Calu3 (cell line): ENCODE measurements at regions not wholly inside any gene's neighbourhood (a gene's known extent, or its start where the extent isn't known, plus 50 kb on each side); places are given as distances from the start of the nearest gene placed in this dataset.

Experiments used
- BruUV-seq: library from RNA; stranded (reverse); fragments of 400-500 nt; replicated peaks from 2 replicates; lab custom pipeline; 2021; lab: Mats Ljungman, UMichigan
- CTCF ChIA-PET: fragments of 300-600 bp; sonication (Branson Sonifier 250); formaldehyde crosslinking; loops from one replicate; lab custom pipeline; 2022; ENCODE audit warnings: antibody characterized with exemption; lab: Charles Lee
- DNase-seq: peaks from one replicate; pipeline ENCODE4 v3.0.0; 2022
- H3K27ac Mint-ChIP-seq: one replicate; pipeline ENCODE4 v1.8.0; 2022; ENCODE audit warnings: mixed read lengths; ENCODE audit not compliant: unreplicated experiment
- H3K27me3 Mint-ChIP-seq: one replicate; pipeline ENCODE4 v1.8.0; 2022; ENCODE audit warnings: mixed read lengths; ENCODE audit not compliant: unreplicated experiment
- H3K36me3 Mint-ChIP-seq: one replicate; pipeline ENCODE4 v1.8.0; 2022; ENCODE audit warnings: mild to moderate bottlenecking, moderate library complexity, mixed read lengths; ENCODE audit not compliant: insufficient read depth, unreplicated experiment
- H3K4me1 Mint-ChIP-seq: one replicate; pipeline ENCODE4 v1.8.0; 2022; ENCODE audit warnings: mild to moderate bottlenecking, low read depth, mixed read lengths; ENCODE audit not compliant: unreplicated experiment
- H3K4me3 Mint-ChIP-seq: one replicate; pipeline ENCODE4 v1.8.0; 2022; ENCODE audit warnings: mild to moderate bottlenecking, low read depth, moderate library complexity, mixed read lengths; ENCODE audit not compliant: unreplicated experiment
- H3K9me3 Mint-ChIP-seq: one replicate; pipeline ENCODE4 v1.8.0; 2022; ENCODE audit warnings: low read depth, mixed read lengths; ENCODE audit not compliant: unreplicated experiment
- intact Hi-C: fragments of 100-400 bp; cut with micrococcal nuclease; formaldehyde crosslinking; loops from one replicate; pipeline ENCODE4 v1.10.0; 2022; ENCODE audit not compliant: unreplicated experiment
- TF ChIP-seq, protein P1 (sequence below): fragments of 200-600 bp; IDR thresholded peaks from one replicate; pipeline ENCODE4 v1.8.0; 2022; ENCODE audit warnings: antibody characterized with exemption; ENCODE audit not compliant: unreplicated experiment

GRCh38 chr7:84729284-84729683, 457.6 kb downstream of the SEMA3D start:
- TF ChIP-seq, protein P1, sequence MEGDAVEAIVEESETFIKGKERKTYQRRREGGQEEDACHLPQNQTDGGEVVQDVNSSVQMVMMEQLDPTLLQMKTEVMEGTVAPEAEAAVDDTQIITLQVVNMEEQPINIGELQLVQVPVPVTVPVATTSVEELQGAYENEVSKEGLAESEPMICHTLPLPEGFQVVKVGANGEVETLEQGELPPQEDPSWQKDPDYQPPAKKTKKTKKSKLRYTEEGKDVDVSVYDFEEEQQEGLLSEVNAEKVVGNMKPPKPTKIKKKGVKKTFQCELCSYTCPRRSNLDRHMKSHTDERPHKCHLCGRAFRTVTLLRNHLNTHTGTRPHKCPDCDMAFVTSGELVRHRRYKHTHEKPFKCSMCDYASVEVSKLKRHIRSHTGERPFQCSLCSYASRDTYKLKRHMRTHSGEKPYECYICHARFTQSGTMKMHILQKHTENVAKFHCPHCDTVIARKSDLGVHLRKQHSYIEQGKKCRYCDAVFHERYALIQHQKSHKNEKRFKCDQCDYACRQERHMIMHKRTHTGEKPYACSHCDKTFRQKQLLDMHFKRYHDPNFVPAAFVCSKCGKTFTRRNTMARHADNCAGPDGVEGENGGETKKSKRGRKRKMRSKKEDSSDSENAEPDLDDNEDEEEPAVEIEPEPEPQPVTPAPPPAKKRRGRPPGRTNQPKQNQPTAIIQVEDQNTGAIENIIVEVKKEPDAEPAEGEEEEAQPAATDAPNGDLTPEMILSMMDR, result no peak

GRCh38 chr7:84722734-84723133, 464.1 kb downstream of the SEMA3D start:
- Mint-ChIP-seq H3K27me3 (no peaks in the 10 kb centered on the region), H3K27ac (no peak overlapping the region), H3K36me3 (no peaks in the 10 kb centered on the region), H3K4me1 (no peaks in the 10 kb centered on the region), H3K9me3 (peaks cover 3% of the 10 kb centered on the region), H3K4me3 (no peak overlapping the region)
- TF ChIP-seq, protein P1, result no peak
- intact Hi-C loops, result no loop called here
- no peak for DNase-seq
- CTCF ChIA-PET, result no interaction called here
- no TSS peak for BruUV-seq

More at GRCh38 chr7:84729284-84729683, 457.6 kb downstream of the SEMA3D start:
- no TSS peak for BruUV-seq
- no peak overlapping the region for H3K4me3 Mint-ChIP-seq
- no peak overlapping the region for H3K27ac Mint-ChIP-seq
- H3K9me3 Mint-ChIP-seq, result peaks cover 3% of the 10 kb centered on the region
- no peaks in the 10 kb centered on the region for H3K27me3 Mint-ChIP-seq
- intact Hi-C loops, result no loop called here
- CTCF ChIA-PET, result no interaction called here
- H3K4me1 Mint-ChIP-seq, result no peaks in the 10 kb centered on the region
- H3K36me3 Mint-ChIP-seq, result no peaks in the 10 kb centered on the region
- no peak for DNase-seq

GRCh38 chr7:84722086-84722485, 464.8 kb downstream of the SEMA3D start:
- Mint-ChIP-seq H3K27ac (no peak overlapping the region), H3K4me3 (no peak overlapping the region), H3K4me1 (no peaks in the 10 kb centered on the region), H3K27me3 (no peaks in the 10 kb centered on the region), H3K9me3 (peaks cover 3% of the 10 kb centered on the region), H3K36me3 (no peaks in the 10 kb centered on the region)
- TF ChIP-seq, protein P1, result no peak
- intact Hi-C loops, result no loop called here
- CTCF ChIA-PET, result no interaction called here
- DNase-seq, result no peak
- no TSS peak for BruUV-seq

GRCh38 chr7:84720456-84721097, 466.3 kb downstream of the SEMA3D start:
- intact Hi-C loops, result no loop called here
- Mint-ChIP-seq H3K27me3 (no peaks in the 10 kb centered on the region), H3K4me1 (peaks cover 11% of the 10 kb centered on the region), H3K4me3 (no peak overlapping the region), H3K9me3 (peaks cover 3% of the 10 kb centered on the region), H3K36me3 (no peaks in the 10 kb centered on the region), H3K27ac (no peak overlapping the region)
- TF ChIP-seq, protein P1, result no peak
- DNase-seq, result no peak
- no TSS peak for BruUV-seq
- CTCF ChIA-PET, result no interaction called here
